ENCODE measurements at regions not wholly inside any gene's neighbourhood (a gene's known extent, or its start where the extent isn't known, plus 50 kb on each side); places are given as distances from the start of the nearest gene placed in this dataset.
"Not testable (repeated sequence)": the region's sequence is repeated elsewhere in the genome, so short reads cannot be mapped to it uniquely, and the experiment has no call there.

DNA sequence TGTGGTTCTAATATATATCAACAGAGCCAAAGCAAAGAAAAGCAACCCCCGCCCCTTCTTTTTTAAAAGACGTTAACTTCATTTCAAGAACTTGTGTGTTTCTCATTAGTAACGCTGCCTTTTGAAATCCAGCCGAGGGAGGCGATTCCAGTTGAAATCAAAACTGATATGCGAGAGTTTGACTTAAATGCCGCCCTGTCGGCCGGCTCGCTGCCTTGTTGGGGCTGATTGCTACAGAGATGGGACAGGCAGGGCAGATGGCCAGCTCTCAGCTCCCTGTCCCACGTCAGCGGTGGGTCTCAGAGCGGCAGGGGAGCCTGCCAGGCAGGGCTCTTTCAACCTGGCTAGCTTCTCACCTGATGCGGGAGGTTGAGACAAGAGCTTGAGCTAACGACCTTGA is 51.9 kb upstream of the ALX4 start:
- no peak for DNase-seq (ENCODE audit: low spot score)

DNA sequence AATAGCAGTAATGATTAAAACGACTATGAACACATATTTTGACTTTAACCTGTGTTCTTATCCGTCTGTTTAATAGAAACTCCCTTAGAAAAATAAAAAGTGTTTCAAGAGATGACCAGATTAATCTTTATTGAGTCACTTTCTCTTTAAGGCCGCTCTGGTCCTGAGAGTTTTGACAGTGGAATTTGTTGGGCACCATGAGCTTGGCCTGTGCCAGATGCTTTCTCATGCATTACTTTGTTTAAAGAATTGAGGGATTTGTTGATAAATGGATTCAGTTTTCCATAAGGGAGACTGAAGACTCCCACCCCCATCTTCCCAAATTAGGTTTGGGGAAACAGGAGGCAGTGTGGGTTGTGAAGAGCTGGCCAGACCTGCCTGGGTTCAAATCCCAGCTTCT is 53.2 kb upstream of the ALX4 start:
- DNase-seq (ENCODE audit: low spot score): no peak

DNA sequence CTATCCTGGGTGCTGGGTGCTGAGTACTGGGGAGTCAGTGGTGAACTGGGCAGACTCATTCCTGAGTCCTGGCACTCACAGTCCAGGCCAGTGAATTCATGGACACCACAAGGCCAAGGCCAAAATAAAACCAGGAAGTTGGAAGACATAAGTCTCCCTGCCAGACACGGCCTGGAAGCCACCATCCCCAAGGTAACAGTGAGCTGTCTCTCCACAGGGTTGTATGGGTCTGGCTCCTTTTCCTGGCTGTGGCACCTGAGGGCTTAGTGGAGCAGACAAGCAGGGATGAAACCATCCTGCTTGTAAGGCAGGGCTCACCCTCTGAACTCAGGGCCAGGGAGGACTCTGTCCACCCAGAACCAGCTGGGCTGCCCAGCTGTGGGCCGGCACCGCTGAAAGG is 54.7 kb upstream of the ALX4 start:
- DNase-seq (ENCODE audit: low spot score): no peak

DNA sequence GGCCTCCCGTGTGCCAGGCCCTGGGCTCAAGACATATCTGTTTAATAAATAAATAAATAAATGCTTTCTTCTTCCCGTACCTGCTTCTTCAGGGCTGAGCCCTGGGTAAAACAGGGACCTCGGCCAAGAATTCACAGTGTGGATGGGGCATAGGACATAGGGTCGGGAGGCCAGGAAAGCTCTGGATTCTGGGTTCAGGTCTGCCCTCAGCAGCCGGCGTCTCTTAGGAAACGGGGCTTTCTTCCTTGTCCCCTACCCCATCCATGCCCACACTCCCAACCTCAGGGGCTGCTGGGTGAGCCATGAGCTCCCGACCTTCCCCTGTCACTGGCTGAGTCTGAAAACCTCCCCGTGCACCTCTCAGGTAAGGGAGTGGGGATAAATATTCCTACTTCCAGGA is 55.7 kb upstream of the ALX4 start:
- DNase-seq (ENCODE audit: low spot score): no peak

DNA sequence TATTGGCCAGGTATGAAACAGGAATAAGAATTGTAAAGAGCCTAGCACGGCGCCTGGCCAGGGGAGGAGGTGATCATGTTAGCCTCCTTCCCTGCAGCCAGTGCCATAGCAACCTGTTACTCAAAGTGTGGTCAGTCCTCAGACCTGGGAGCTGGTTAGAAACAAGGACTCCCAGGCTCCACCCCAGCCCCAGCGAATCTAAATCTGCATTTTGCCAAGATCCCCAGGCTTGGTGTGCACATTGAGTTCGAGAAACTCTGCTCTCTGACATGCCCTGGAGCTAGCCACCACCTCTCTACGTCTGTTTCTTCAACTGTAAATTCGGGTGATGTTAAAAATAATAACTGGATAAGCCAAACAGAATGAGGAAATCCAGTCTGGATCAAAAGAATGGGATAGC is 56.1 kb upstream of the ALX4 start:
- no peak for DNase-seq (ENCODE audit: low spot score)

DNA sequence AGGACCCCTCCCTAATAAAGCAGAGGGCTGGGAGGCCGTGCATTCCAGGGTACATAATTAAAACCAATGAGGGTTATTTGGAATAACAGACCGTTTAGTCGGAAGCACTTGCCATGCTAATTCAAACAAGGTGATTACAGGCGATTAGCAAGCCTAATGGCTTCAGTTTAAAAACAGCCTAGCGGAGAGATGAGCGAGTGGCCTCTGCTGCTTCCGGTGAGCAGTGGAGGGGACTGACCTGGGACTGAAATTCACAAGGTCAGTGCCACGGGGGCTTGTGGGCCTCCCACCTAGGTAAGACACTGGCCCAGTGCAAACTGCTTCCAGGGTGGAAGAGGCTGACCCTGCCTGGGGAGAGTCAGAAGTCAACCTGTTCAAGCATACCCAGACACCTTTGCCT is 56.8 kb upstream of the ALX4 start:
- no peak for DNase-seq (ENCODE audit: low spot score)

DNA sequence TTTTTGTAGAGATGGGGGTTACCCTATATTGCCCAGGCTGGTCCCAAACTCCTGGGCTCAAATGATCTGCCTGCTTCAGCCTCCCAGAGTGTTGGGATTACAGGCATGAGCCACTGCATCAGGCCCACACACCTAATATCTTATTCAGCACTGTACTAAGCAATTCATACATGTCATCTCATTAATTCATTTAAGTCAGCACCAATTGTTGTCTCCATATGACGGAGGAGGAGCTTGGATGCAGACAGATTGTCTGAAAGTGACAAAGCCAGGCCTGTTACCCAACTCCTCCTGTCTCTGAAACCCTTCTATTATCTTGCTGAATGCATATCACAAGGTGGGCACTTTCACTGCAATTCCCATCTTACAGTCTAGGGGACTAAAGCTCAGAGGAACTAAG is 57.5 kb upstream of the ALX4 start:
- no peak for DNase-seq (ENCODE audit: low spot score)

DNA sequence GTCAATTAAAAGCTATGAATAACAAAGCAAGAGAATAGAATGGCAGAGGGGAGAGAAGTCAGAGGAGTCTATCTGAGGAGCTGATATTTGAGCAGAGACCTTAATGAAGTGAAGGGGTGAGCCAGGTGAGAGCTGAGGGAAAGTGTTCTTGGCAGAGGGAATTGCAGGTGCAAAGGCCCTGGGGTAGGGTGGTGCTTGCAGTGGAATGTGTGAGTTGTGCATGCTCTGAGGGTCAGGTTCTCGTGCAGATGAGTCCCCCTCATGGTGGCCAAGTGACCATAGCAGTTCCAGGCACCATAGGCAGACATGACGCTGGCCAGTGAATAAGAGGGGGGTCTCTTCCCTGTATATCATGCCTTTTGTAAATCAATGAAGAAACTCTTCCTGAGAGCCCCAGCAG is 58.9 kb upstream of the ALX4 start:
- no peak for DNase-seq (ENCODE audit: low spot score)

DNA sequence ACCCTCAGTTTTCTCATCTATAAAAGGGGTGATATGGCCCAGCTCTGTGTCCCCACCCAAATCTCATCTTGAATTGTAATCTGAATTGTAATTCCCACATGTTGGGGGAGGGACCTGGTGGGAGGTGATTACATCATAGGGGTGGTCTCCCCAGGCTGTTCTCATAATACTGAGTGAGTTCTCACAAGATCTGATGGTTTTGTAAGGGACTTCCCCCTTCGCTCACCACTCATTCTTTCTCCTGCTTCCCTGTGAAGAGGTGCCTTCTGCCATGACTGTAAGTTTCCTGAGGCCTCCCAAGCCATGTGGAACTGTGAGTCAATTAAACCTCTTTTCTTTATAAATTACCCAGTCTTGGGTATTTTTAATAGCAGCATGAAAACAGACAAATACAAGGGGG is 61.1 kb upstream of the ALX4 start:
- not testable (repeated sequence) for DNase-seq (ENCODE audit: low spot score)

DNA sequence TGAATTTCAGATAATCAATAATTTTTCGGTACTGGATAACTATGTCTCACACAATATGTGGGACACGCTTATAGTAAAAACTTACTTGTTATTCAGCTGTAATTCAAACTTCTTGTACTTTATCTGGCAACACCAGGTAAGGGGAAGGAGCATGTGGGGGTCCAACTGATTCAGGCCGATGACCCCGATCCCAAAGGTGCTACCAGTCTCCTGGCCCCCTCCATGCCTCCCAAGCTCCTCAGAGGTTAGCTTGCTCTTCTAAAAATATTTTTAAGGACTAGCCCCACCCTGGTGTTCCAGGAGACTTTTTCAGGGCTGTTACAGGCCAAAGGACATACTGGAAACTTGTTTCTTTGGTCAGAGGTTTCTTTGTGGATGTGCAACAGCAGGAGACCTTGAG is 61.8 kb upstream of the ALX4 start:
- no peak for DNase-seq (ENCODE audit: low spot score)

DNA sequence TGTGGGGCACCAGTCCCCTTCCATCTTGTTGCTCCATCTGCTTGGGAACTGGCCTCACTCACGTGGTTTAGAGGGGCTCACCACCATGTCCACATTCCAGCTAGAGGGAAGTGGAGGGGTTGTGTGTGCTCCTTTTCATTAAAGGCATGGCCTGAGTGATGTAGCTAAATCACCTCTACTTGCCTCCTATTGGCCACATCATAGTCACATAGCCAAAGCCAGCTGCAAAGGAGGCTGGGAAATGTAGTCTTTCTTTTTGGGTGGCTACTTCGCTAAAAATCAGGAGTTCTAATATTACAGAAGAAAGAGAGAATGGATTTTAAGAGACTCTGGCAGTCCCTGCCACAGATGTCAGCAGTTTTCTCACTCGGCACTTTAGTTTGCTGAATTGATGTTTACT is 63.0 kb upstream of the ALX4 start:
- no peak for DNase-seq (ENCODE audit: low spot score)

DNA sequence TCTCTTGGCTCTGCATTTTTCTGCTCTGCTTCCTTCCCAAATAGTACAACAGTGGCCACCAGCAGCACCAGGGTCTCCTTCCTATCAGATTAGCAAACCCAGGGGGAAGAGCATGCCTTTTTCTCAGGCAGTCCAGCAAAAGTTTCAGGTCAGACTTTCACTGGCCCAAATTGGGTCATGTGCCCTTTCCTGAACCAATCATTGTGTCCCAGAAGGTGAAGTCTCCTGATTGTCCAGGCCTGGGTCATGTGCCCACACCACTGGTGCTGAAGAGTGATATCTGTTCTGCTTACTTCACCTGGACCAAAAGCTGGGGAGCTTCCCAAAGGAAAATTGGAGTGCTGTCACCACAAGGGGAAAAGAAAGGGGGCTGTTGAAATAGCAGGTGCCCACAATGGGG is 64.1 kb upstream of the ALX4 start:
- no peak for DNase-seq (ENCODE audit: low spot score)

DNA sequence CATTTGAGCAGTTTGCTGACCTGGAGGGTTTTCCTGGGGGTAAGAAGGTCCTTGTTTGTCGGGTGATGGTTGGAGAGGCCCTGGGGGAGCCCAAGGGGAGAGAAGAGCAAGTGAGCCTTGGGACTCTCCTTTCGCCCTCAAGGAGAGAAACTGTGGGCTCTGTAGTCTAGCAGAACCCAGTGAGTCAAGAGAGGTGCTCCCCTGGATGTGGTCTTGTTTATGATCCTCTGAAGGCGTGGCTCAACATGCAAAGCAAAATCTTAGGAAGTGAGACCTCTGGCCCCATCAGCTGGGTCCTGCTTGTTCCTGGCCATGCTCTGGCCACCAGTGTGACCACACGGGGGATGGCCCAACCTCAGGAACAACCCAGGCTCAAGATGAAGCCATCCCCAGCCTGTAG is 66.5 kb upstream of the ALX4 start:
- DNase-seq (ENCODE audit: low spot score): no peak

DNA sequence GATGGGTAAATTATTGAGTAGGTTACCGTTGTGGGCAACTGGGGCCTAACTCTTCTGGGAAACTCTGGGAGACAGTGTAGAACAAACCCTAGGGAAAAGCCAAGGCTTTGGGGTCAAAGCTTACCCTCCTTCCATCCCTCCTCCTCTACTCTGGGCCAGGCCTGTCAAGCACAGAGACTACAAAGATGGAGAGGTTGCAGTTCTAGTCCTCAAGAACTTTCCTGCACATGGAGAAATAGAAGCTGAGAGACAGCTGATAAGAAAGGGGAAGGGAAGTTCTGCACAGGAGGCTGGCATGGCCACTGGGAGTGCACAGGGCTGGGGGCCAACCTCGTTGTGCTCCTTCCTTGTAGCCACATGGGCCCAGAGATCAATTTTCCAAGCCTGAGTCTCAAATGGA is 67.2 kb upstream of the ALX4 start:
- DNase-seq (ENCODE audit: low spot score): no peak

DNA sequence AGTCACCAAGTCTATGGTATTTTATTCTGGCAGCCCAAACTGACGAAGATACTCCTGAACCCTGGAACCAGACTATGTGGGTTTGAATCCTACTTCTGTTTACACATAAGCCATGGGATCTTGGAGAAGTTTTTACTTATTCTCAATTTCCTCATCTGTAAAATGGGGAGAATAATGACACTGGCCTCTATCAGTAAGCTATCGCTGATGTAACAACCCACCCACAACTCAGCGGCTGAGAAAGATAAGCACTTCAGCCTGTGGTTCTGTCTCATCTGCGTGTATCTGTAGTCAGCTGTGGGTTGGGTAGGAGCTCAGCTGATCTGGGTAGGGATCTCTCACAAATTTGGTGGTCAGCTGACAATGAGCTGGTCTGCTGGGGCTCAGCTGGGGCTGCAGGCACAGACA is 68.0 kb upstream of the ALX4 start:
- no peak for DNase-seq (ENCODE audit: low spot score)

DNA sequence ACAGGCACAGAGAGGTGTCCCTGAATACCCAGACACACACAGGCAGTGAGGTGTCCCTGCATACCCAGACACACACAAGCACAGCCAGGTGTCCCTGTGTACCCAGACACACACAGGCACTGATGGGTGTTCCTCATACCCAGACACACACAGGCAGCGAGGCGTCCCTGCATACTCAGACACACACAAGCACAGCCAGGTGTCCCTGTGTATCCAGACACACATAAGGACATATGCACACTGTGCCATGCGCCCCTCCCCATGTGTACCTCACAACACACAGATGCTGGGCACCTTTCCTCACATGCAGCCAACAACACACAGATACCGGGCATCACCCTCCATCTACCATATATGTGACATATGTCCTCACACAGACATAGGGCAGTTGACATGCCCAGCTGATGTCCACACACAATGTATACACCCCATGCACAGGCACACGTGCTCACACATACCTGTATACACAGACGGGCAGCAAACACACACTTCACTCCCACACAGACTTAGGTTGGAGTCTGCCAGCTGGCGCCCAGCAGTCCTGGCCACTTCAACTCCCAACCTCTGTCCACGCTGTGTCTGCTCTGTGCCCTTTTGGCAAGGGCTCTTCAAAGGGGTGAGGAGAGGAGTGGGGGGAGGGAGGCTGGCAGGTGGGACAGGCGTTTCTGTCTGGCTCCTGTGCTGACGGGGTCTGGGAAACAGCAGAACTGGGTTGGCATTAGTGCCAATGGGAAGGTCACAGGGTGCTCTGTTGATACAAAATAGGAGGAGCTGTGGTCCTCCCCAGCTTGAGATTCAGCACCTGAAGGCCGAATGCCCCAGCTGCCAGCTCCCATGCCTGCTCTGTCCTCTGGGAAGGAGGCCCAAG is 69.4 kb upstream of the ALX4 start:
- no peak for DNase-seq (ENCODE audit: low spot score)

DNA sequence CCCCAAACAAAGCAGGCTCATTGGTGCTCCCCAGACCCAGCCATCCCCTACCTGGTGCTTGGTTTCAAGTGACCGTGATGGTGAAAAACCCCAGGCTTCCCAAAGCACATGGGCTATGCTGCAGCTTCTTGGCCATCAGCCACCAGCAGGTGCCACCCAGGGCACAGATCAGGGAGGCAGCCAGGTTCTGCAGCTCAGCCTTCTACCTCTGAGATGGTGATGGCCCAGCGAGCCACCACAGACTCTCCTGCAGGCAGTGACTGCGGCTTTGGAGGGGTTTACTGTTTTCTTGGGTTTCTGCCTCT is 70.0 kb upstream of the ALX4 start:
- DNase-seq (ENCODE audit: low spot score): no peak

DNA sequence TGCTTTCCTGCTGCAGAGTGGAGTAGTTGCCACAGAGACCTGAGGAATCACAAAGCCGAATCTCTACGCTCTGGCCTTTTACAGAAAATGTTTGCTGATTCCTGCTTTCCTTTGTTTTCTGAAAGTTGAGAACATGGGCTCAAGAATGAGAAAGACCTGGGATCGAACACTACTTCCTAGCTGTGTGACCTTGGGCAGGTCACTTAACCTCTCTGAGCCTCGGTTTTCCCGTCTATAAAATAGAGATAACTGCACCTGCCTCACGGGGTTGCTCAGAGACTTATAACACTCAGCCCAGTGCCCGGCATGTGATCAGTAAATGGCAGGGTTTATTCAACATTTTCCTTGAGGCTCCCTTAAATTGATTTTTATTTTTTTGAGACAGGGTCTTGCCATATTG is 70.9 kb upstream of the ALX4 start:
- no peak for DNase-seq (ENCODE audit: low spot score)

DNA sequence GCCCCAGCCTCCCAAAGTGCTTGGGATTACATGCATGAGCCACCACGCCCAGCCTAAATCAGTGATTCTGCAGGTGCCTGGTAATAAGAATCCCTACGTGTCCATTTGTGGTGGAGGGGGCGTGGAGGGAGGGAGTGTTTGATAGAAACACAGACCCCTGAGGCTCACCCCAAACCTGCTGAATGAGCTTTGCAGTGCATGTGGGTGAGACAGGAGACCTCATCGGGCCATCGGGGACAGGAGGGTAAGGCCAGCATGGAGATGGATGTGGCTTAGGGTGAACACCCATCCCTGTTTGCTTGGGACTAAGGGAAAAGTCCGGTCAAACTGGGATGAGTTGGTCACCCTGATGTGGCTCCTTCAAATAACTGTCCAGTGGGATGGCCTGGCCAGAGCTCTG is 71.3 kb upstream of the ALX4 start:
- no peak for DNase-seq (ENCODE audit: low spot score)

DNA sequence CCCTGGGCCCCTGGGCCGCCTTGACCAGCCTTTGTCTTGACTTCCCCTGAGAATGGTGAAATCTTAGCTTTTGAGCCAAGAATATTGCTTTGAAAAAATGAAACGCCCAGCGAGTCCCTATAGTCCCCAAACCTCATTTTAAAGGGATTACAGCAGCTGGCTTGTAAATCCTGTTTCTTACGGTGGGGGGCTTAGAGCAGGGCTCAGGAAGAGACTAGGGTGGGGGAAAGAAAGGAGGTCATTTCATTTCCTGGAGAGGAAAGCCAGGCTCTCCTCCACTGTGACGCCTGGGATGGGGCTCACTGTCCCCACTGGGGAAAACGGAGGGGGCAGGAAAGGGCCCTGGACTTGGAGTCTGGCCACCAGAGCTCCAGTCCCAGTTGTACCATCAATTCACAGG is 72.2 kb upstream of the ALX4 start:
- no peak for DNase-seq (ENCODE audit: low spot score)

DNA sequence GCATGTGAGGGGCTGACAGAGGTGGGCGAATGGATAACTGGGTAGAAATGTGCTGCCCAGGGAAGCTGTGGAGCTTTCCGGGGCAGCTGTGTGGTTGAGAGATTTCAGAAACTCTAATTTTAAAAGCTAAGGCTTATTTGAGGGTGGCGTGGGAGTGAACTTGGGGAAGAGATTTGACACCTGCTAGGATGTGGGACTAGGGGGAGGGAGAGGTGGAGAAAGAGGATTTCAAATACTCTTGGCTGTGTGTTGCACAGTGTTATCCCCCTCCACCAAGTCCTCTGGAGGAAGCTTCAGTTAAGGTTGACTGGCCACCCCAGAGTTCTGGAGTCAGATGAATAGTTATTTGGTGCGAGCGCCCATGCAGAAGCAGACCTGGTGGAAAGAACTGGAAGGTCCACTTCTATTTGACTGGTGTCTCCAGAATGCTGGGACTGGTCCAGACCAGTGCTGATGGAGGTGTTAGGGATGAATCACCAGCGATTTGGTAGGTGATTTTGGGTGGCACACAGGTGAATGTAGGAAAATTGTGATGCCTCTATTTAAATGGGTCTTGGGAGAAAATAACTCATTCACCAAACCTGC is 72.8 kb upstream of the ALX4 start:
- DNase-seq (ENCODE audit: low spot score): no peak

DNA sequence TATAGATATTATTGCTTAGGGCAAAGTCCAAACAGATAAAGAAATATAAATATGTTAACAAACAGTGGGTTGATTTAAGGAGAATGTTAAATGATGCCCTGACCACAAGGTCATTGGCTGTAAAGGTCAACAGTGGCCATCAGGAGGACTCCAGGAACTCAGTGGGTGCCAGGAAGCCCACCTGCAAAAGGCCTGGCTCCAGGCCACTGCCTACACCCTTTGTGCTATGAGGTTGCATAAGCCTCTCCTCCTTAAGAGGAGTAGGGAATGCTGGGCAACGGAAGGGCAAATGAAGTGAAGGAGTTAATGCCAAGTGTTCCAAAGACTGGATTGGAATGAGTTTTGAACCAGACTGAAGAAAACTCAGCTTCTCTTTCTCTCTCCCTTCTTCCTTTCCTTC is 73.3 kb upstream of the ALX4 start:
- no peak for DNase-seq (ENCODE audit: low spot score)

DNA sequence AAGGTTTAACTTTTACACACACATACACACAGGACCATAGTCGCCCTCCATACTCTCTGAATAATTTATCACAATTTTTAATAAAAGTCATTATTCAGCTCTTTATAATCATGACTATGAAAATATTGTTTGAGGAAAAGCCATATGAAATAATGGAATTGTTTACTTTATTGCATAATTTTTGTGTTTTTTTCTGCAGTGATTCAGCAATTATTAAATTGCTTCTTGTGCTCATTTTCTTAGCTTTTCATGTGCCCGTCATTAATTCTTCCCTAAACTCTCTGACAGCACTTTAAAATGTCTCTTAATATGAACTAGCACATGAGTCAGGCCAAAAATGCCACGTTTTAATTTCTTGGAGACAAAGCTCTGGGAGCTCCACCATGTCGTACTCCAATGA is 77.5 kb upstream of the ALX4 start:
- DNase-seq (ENCODE audit: low spot score): no peak

DNA sequence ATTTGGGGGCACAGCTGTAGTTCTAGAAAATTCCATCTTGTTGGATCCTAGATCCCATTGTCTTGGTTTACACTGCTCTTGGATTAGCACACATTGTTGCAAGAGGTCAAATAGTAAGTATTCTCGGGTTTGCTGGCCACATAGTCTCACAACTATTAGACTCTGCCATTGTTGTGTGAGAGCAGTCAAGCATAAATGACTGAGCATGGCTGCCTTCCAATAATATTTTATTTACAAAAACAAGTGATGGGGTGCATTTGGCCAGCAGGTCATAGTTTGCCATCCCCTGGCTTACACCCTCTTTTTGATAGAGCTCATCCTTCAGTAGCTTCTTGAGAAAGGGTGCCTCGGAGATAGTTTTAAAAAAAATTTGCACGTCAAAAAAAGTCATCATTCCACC is 77.9 kb upstream of the ALX4 start:
- DNase-seq (ENCODE audit: low spot score): no peak
